GM06990 (cell line): ENCODE measurements at regions not wholly inside any gene's neighbourhood (a gene's known extent, or its start where the extent isn't known, plus 50 kb on each side); places are given as distances from the start of the nearest gene placed in this dataset.

Source experiments
- DNase-seq: peaks from one replicate; pipeline ENCODE4 v3.0.0-alpha.2; 2011; ENCODE audit not compliant: insufficient read length; ENCODE audit errors: extremely low read depth
- H3K27me3 ChIP-seq: replicated peaks from 2 replicates; pipeline ENCODE4 v1.6.0; 2011; ENCODE audit warnings: low read length; ENCODE audit not compliant: control insufficient read depth, insufficient read depth
- H3K36me3 ChIP-seq: 2 replicates; pipeline ENCODE4 v1.5.1; 2011; ENCODE audit warnings: low read length; ENCODE audit not compliant: control insufficient read depth, insufficient read depth
- H3K4me3 ChIP-seq: replicated peaks from 2 replicates; pipeline ENCODE4 v1.5.1; 2011; ENCODE audit warnings: low read depth, mild to moderate bottlenecking, control low read depth, low read length
- TF ChIP-seq, protein P1 (sequence below): IDR thresholded peaks from 2 replicates; pipeline ENCODE4 v1.5.1; 2011; ENCODE audit warnings: low read length, control low read depth, mild to moderate bottlenecking, inconsistent platforms; ENCODE audit not compliant: insufficient read depth, poor library complexity, severe bottlenecking

DNA sequence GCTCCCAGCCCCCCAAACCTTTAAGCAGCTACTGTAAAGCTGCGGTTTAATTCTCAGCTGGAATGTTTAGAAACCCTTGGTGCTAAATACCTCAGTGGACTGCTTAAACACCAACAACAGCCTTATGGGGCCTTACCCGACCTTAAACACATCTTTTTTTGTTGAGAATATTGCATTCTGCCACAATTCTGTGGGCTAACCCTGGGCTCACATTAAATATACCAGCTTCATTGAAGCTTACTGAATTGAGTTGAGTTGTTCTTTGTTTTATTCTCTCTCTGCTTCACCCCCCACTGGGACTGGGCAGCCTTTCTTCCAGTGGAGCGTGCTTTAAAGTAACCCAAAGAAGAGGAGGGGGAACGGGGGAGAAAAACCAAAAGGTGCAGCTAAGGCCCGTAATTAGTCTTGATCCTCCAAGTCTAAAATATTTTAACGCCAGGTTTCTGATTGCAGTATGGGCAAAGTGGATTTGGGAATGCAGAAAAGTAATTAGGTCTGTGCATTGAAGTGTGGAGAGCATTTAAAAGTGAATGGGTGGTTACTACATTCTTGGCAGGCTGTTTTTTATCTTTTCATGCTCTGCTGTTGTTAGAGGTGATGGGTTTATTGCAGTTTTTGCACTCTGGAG, 281.2 kb downstream of the NR2F1-AS1 start:
- H3K36me3 ChIP-seq = no peaks in the 10 kb centered on the region
- H3K27me3 ChIP-seq = no peaks in the 10 kb centered on the region; the same call in 1 of the 2 replicates
- DNase-seq = no peak
- no peak overlapping the region for H3K4me3 ChIP-seq
- TF ChIP-seq, protein P1, sequence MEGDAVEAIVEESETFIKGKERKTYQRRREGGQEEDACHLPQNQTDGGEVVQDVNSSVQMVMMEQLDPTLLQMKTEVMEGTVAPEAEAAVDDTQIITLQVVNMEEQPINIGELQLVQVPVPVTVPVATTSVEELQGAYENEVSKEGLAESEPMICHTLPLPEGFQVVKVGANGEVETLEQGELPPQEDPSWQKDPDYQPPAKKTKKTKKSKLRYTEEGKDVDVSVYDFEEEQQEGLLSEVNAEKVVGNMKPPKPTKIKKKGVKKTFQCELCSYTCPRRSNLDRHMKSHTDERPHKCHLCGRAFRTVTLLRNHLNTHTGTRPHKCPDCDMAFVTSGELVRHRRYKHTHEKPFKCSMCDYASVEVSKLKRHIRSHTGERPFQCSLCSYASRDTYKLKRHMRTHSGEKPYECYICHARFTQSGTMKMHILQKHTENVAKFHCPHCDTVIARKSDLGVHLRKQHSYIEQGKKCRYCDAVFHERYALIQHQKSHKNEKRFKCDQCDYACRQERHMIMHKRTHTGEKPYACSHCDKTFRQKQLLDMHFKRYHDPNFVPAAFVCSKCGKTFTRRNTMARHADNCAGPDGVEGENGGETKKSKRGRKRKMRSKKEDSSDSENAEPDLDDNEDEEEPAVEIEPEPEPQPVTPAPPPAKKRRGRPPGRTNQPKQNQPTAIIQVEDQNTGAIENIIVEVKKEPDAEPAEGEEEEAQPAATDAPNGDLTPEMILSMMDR = no peak

GRCh38 chr5:93297116-93297515, 283.9 kb downstream of the NR2F1-AS1 start:
- TF ChIP-seq, protein P1 = no peak

GRCh38 chr5:93296338-93296737, 284.7 kb downstream of the NR2F1-AS1 start:
- H3K27me3 ChIP-seq = no peaks in the 10 kb centered on the region
- TF ChIP-seq, protein P1 = no peak
- H3K4me3 ChIP-seq = no peak overlapping the region
- DNase-seq = peak; percentile 12
- H3K36me3 ChIP-seq = no peaks in the 10 kb centered on the region

More at GRCh38 chr5:93297116-93297515, 283.9 kb downstream of the NR2F1-AS1 start:
- Histone ChIP-seq H3K4me3 (no peak overlapping the region), H3K27me3 (no peaks in the 10 kb centered on the region), H3K36me3 (no peaks in the 10 kb centered on the region)
- no peak for DNase-seq

GRCh38 chr5:93294996-93295395, 286.0 kb downstream of the NR2F1-AS1 start:
- DNase-seq = no peak
- Histone ChIP-seq H3K27me3 (no peaks in the 10 kb centered on the region), H3K4me3 (no peak overlapping the region), H3K36me3 (no peaks in the 10 kb centered on the region)
- TF ChIP-seq, protein P1 = no peak

DNA sequence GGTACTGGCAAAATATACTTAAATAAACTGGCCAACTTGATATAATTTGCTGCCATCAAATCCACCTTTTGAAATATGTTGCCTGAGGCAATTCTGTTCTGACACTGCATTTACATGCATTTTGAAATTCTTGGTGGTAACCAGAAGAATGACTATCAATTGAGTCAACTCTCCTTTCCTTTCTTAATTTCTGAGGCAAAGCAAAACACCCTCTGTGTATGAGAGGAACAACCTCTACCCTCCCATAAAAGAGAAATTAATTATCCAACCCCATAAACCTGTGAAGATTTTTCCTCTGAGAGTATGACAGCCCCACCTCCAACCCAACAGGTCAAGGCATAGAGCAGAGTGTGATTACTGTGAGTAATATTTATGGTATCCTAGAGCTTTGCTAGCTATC, 286.8 kb downstream of the NR2F1-AS1 start:
- TF ChIP-seq, protein P1 = no peak
- Histone ChIP-seq H3K27me3 (no peaks in the 10 kb centered on the region), H3K36me3 (no peaks in the 10 kb centered on the region), H3K4me3 (no peak overlapping the region)
- DNase-seq = no peak

GRCh38 chr5:93289942-93290341, 291.1 kb downstream of the NR2F1-AS1 start:
- Histone ChIP-seq H3K27me3 (no peaks in the 10 kb centered on the region), H3K36me3 (no peaks in the 10 kb centered on the region), H3K4me3 (no peak overlapping the region)
- DNase-seq = no peak
- TF ChIP-seq, protein P1 = no peak
